Neural progenitor cell (in vitro differentiated cells): ENCODE measurements at regions not wholly inside any gene's neighbourhood (a gene's known extent, or its start where the extent isn't known, plus 50 kb on each side); places are given as distances from the start of the nearest gene placed in this dataset.

Experiments used
- DNase-seq: peaks from one replicate; pipeline ENCODE4 v3.0.0-alpha.2; 2016; ENCODE audit warnings: low spot score
- H2AFZ ChIP-seq: fragments of 200-600 bp; sonication (generic); replicated peaks from 2 replicates; pipeline ENCODE4 v1.6.1; 2016; ENCODE audit warnings: antibody characterized with exemption
- H3F3A ChIP-seq: fragments of 200-600 bp; sonication (generic); 2 replicates; pipeline ENCODE4 v1.6.1; 2016; ENCODE audit warnings: antibody characterized with exemption, low read depth
- H3K27ac ChIP-seq: fragments of 200-600 bp; sonication (generic); 2 replicates; pipeline ENCODE4 v1.5.1; 2016; ENCODE audit warnings: mild to moderate bottlenecking
- H3K27me3 ChIP-seq: fragments of 200-600 bp; sonication (generic); 2 replicates; pipeline ENCODE4 v1.6.1; 2016; ENCODE audit warnings: mild to moderate bottlenecking, moderate library complexity
- H3K36me3 ChIP-seq: fragments of 200-600 bp; sonication (generic); 2 replicates; pipeline ENCODE4 v1.5.1; 2016
- H3K4me1 ChIP-seq: fragments of 200-600 bp; sonication (generic); 2 replicates; pipeline ENCODE4 v1.6.1; 2016; ENCODE audit warnings: mixed run types
- H3K4me2 ChIP-seq: fragments of 200-600 bp; sonication (generic); 2 replicates; pipeline ENCODE4 v1.6.1; 2016
- H3K4me3 ChIP-seq: fragments of 200-600 bp; sonication (generic); 2 replicates; pipeline ENCODE4 v1.5.1; 2016
- H3K79me2 ChIP-seq: fragments of 200-600 bp; sonication (generic); 2 replicates; pipeline ENCODE4 v1.6.1; 2016; ENCODE audit warnings: low read depth
- H3K9ac ChIP-seq: fragments of 200-600 bp; sonication (generic); 2 replicates; pipeline ENCODE4 v1.6.1; 2016
- H3K9me3 ChIP-seq: fragments of 200-600 bp; sonication (generic); 2 replicates; pipeline ENCODE4 v1.5.1; 2016; ENCODE audit warnings: low read depth
- H4K20me1 ChIP-seq: fragments of 200-600 bp; sonication (generic); 2 replicates; pipeline ENCODE4 v1.6.1; 2016; ENCODE audit warnings: low read depth
- H3K27ac Mint-ChIP-seq: 3 replicates; pipeline ENCODE4 v1.8.0; 2021; ENCODE audit warnings: mixed read lengths
- H3K27me3 Mint-ChIP-seq: 2 replicates; pipeline ENCODE4 v1.8.0; 2022; ENCODE audit warnings: low read depth, mild to moderate bottlenecking, inconsistent platforms, moderate library complexity, mixed read lengths; ENCODE audit not compliant: insufficient read depth
- H3K36me3 Mint-ChIP-seq: 3 replicates; pipeline ENCODE4 v1.8.0; 2021; ENCODE audit warnings: mixed read lengths
- H3K4me1 Mint-ChIP-seq: 3 replicates; pipeline ENCODE4 v1.8.0; 2021; ENCODE audit warnings: mixed read lengths
- H3K4me3 Mint-ChIP-seq: 3 replicates; pipeline ENCODE4 v1.8.0; 2021; ENCODE audit warnings: mild to moderate bottlenecking, moderate library complexity, mixed read lengths
- H3K9me3 Mint-ChIP-seq: 3 replicates; pipeline ENCODE4 v1.8.0; 2020; ENCODE audit warnings: mixed read lengths
- CTCF ChIP-seq: fragments of 200-600 bp; sonication (generic); IDR thresholded peaks from 2 replicates; pipeline ENCODE4 v1.5.1; 2017; ENCODE audit warnings: antibody characterized with exemption, mild to moderate bottlenecking
- EZH2 ChIP-seq: fragments of 200-600 bp; sonication (generic); IDR thresholded peaks from 2 replicates; pipeline ENCODE4 v1.6.1; 2017; ENCODE audit warnings: antibody characterized with exemption, mild to moderate bottlenecking, moderate library complexity
- EZH2phosphoT487 ChIP-seq: fragments of 200-600 bp; sonication (generic); IDR thresholded peaks from 2 replicates; pipeline ENCODE4 v1.6.1; 2017; ENCODE audit warnings: antibody characterized with exemption

GRCh38 chr11:130814440-130815096, 101.7 kb downstream of the SNX19 start:
- H3K4me2 ChIP-seq, result no peak overlapping the region
- peaks cover 29% of the 10 kb centered on the region for H3K4me1 Mint-ChIP-seq
- H3K9ac ChIP-seq, result no peak overlapping the region
- no peaks in the 10 kb centered on the region for H3K36me3 Mint-ChIP-seq
- no peaks in the 10 kb centered on the region for H3K27me3 ChIP-seq
- H3K27me3 Mint-ChIP-seq, result peaks cover 3% of the 10 kb centered on the region
- no peak for DNase-seq
- peaks cover 2% of the 10 kb centered on the region for H3K9me3 Mint-ChIP-seq
- no peak for TF ChIP-seq EZH2phosphoT487
- no peak for TF ChIP-seq CTCF
- no peak for TF ChIP-seq EZH2
- H3F3A ChIP-seq, result no peaks in the 10 kb centered on the region
- no peak overlapping the region for H2AFZ ChIP-seq
- H3K79me2 ChIP-seq, result no peaks in the 10 kb centered on the region
- no peak overlapping the region for H3K4me3 Mint-ChIP-seq
- H4K20me1 ChIP-seq, result no peaks in the 10 kb centered on the region
- H3K36me3 ChIP-seq, result no peaks in the 10 kb centered on the region
- H3K4me3 ChIP-seq, result no peak overlapping the region
- H3K27ac ChIP-seq, result no peak overlapping the region
- H3K9me3 ChIP-seq, result no peaks in the 10 kb centered on the region
- no peak overlapping the region for H3K27ac Mint-ChIP-seq
- H3K4me1 ChIP-seq, result no peaks in the 10 kb centered on the region

DNA sequence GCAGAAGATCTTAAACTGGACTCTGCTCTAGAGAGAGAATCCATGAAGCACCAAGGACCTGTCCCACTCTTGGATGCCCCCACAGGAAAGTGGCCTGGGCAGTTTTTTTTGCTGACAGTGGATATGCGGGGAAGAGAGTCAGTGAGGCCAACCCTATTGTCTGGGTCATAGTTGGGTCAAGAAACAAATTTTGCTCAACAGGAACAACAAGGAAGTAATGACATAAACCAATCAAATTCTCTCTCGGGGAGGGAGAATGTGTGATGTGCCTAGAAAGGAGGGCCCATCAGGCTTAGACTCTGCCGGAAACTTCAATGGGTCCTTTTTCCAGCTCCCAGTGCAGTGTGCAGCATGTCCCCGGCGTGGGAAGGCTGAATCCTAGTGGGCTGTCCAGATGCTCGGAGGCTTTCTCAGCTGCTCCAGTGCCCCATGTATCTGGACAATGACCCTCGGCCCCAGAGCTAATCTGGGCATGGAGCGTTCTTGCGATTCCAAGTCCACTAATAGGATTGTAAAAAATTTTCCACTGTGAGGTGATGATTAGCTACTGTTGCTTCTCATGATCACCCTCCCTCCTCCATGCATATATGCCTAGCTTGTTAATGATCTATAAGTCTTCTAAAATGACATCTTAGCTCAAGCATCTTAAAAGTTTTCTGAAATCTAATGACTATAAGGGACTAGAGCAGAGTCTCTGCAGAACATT, 101.0 kb downstream of the SNX19 start:
- H3K27me3 Mint-ChIP-seq, result peaks cover 3% of the 10 kb centered on the region
- Histone ChIP-seq H3K9me3 (no peaks in the 10 kb centered on the region), H4K20me1 (no peaks in the 10 kb centered on the region), H3K4me1 (no peaks in the 10 kb centered on the region), H2AFZ (no peak overlapping the region), H3K27me3 (no peaks in the 10 kb centered on the region), H3K4me3 (no peak overlapping the region), H3K79me2 (no peaks in the 10 kb centered on the region), H3K9ac (no peak overlapping the region), H3K4me2 (no peak overlapping the region), H3F3A (no peaks in the 10 kb centered on the region), H3K36me3 (no peaks in the 10 kb centered on the region), H3K27ac (no peak overlapping the region)
- TF ChIP-seq EZH2, result no peak
- TF ChIP-seq CTCF, result no peak
- no peak for TF ChIP-seq EZH2phosphoT487
- peaks cover 36% of the 10 kb centered on the region for H3K4me1 Mint-ChIP-seq
- H3K27ac Mint-ChIP-seq, result no peak overlapping the region
- no peak overlapping the region for H3K4me3 Mint-ChIP-seq
- H3K9me3 Mint-ChIP-seq, result peaks cover 2% of the 10 kb centered on the region
- no peaks in the 10 kb centered on the region for H3K36me3 Mint-ChIP-seq
- DNase-seq, result no peak

DNA sequence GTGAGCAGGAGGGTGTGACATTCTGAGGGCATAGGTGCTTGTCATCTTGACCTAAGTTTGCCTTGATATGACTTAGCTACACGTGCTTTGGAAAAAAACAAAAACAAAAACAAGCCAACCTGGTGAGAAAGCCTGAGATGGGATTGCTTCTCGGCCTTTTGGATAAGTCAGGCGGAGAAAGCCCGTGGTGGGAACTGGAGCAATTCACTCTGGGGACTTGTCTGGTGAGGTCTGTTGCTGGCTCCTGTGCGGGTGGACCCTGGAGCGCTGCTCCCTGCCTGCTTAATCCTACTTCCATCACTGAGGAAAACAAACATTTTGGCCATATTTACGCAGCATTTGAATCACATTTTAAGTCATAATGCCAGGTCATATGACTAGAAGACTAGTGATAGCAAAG, 100.3 kb downstream of the SNX19 start:
- Histone ChIP-seq H3K9ac (no peak overlapping the region), H3K27me3 (no peaks in the 10 kb centered on the region), H3K4me2 (no peak overlapping the region), H3K27ac (no peak overlapping the region), H3K9me3 (no peaks in the 10 kb centered on the region), H2AFZ (no peak overlapping the region), H3K4me3 (no peak overlapping the region), H4K20me1 (no peaks in the 10 kb centered on the region), H3K36me3 (no peaks in the 10 kb centered on the region), H3K79me2 (no peaks in the 10 kb centered on the region), H3F3A (no peaks in the 10 kb centered on the region), H3K4me1 (no peaks in the 10 kb centered on the region)
- H3K4me1 Mint-ChIP-seq, result peaks cover 41% of the 10 kb centered on the region
- TF ChIP-seq EZH2 (no peak), CTCF (no peak), EZH2phosphoT487 (no peak)
- no peak overlapping the region for H3K27ac Mint-ChIP-seq
- H3K36me3 Mint-ChIP-seq, result no peaks in the 10 kb centered on the region
- no peak for DNase-seq
- H3K27me3 Mint-ChIP-seq, result peaks cover 2% of the 10 kb centered on the region
- no peak overlapping the region for H3K4me3 Mint-ChIP-seq
- H3K9me3 Mint-ChIP-seq, result peaks cover 2% of the 10 kb centered on the region
